ENCODE measurements at regions not wholly inside any gene's neighbourhood (a gene's known extent, or its start where the extent isn't known, plus 50 kb on each side); places are given as distances from the start of the nearest gene placed in this dataset.

GRCh38 chr3:28948685-28949084 lies 332.2 kb upstream of the RBMS3 start:
- Mint-ChIP-seq H3K4me1 (ENCODE audit: unreplicated experiment) (no peaks in the 10 kb centered on the region), H3K27me3 (ENCODE audit: unreplicated experiment) (no peaks in the 10 kb centered on the region), H3K27ac (ENCODE audit: unreplicated experiment) (no peak overlapping the region), H3K9me3 (ENCODE audit: unreplicated experiment) (no peaks in the 10 kb centered on the region), H3K4me3 (ENCODE audit: unreplicated experiment) (no peak overlapping the region), H3K36me3 (ENCODE audit: low read depth, unreplicated experiment) (no peaks in the 10 kb centered on the region)
- no peak for DNase-seq (ENCODE audit: low spot score)
- TF ChIP-seq, protein P1, sequence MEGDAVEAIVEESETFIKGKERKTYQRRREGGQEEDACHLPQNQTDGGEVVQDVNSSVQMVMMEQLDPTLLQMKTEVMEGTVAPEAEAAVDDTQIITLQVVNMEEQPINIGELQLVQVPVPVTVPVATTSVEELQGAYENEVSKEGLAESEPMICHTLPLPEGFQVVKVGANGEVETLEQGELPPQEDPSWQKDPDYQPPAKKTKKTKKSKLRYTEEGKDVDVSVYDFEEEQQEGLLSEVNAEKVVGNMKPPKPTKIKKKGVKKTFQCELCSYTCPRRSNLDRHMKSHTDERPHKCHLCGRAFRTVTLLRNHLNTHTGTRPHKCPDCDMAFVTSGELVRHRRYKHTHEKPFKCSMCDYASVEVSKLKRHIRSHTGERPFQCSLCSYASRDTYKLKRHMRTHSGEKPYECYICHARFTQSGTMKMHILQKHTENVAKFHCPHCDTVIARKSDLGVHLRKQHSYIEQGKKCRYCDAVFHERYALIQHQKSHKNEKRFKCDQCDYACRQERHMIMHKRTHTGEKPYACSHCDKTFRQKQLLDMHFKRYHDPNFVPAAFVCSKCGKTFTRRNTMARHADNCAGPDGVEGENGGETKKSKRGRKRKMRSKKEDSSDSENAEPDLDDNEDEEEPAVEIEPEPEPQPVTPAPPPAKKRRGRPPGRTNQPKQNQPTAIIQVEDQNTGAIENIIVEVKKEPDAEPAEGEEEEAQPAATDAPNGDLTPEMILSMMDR (IDR thresholded peaks at IDR 0.05; ENCODE audit: unreplicated experiment): no peak

GRCh38 chr3:28949580-28949979 lies 331.3 kb upstream of the RBMS3 start:
- Mint-ChIP-seq H3K4me1 (ENCODE audit: unreplicated experiment) (no peaks in the 10 kb centered on the region), H3K27ac (ENCODE audit: unreplicated experiment) (no peak overlapping the region), H3K27me3 (ENCODE audit: unreplicated experiment) (no peaks in the 10 kb centered on the region), H3K36me3 (ENCODE audit: low read depth, unreplicated experiment) (no peaks in the 10 kb centered on the region), H3K4me3 (ENCODE audit: unreplicated experiment) (no peak overlapping the region), H3K9me3 (ENCODE audit: unreplicated experiment) (no peaks in the 10 kb centered on the region)
- TF ChIP-seq, protein P1 (IDR thresholded peaks at IDR 0.05; ENCODE audit: unreplicated experiment): no peak
- DNase-seq (ENCODE audit: low spot score): no peak

DNA sequence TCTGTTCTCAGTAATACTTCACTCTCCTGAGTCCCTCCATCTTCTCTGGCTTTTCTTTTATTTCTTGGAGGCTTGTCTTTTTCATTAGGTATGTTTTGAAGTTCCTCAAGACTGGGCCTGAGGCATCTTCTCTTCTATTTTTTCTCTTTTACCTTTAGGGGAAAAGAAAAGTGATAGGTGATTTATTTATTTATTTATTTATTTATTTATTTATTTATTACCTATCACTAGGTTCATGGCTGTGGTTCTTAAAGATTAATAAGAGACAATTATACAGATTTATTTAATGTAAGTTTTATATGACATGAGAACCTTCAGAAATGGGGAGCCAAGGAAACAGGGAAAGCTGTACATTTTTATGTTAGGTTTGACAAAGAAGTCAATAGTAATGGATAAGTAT lies 330.3 kb upstream of the RBMS3 start:
- TF ChIP-seq, protein P1 (IDR thresholded peaks at IDR 0.05; ENCODE audit: unreplicated experiment): no peak
- Mint-ChIP-seq H3K4me3 (ENCODE audit: unreplicated experiment) (no peak overlapping the region), H3K4me1 (ENCODE audit: unreplicated experiment) (no peaks in the 10 kb centered on the region), H3K27me3 (ENCODE audit: unreplicated experiment) (no peaks in the 10 kb centered on the region), H3K9me3 (ENCODE audit: unreplicated experiment) (no peaks in the 10 kb centered on the region), H3K27ac (ENCODE audit: unreplicated experiment) (no peak overlapping the region), H3K36me3 (ENCODE audit: low read depth, unreplicated experiment) (no peaks in the 10 kb centered on the region)
- no peak for DNase-seq (ENCODE audit: low spot score)

DNA sequence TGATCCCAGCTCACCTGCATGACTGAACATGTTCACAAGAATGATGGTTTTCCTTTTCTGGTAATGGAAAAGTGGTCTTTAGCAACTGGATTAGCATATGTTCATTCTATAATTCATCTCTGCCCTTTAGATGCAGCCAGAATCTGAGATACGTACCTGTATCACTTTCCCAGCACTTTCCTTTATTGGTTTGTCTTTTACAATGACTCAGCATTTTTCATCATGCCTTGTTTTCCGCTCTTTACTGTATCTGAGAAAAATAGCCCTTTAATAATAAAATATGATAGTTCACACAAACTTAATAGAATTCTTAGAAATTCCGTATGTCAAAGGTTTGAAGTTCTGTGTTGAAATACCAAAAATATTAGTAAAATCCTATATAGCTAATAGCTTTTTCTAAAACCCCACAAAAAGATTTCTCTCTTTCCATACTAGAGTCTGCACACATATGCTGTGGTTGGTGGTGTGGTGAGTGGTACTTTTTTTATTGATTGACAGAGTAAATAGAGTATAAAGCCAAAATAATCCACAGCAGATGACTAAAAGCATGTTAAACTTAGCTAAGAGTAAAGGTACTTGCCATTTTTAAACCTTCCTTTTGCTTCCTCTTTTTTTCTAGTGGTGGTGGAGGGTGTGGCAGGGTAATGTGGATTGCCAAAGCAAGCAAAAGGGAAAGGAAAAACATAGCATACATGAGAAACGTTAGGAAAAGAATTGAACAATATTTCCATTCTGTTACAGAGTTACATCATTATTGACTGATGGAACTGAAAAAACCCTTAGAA lies 328.9 kb upstream of the RBMS3 start:
- H3K9me3 Mint-ChIP-seq (ENCODE audit: unreplicated experiment): no peaks in the 10 kb centered on the region
- H3K27ac Mint-ChIP-seq (ENCODE audit: unreplicated experiment): no peak overlapping the region
- TF ChIP-seq, protein P1 (IDR thresholded peaks at IDR 0.05; ENCODE audit: unreplicated experiment): no peak
- H3K4me1 Mint-ChIP-seq (ENCODE audit: unreplicated experiment): no peaks in the 10 kb centered on the region
- no peak overlapping the region for H3K4me3 Mint-ChIP-seq (ENCODE audit: unreplicated experiment)
- H3K27me3 Mint-ChIP-seq (ENCODE audit: unreplicated experiment): no peaks in the 10 kb centered on the region
- H3K36me3 Mint-ChIP-seq (ENCODE audit: low read depth, unreplicated experiment): no peaks in the 10 kb centered on the region
- DNase-seq (ENCODE audit: low spot score): no peak

DNA sequence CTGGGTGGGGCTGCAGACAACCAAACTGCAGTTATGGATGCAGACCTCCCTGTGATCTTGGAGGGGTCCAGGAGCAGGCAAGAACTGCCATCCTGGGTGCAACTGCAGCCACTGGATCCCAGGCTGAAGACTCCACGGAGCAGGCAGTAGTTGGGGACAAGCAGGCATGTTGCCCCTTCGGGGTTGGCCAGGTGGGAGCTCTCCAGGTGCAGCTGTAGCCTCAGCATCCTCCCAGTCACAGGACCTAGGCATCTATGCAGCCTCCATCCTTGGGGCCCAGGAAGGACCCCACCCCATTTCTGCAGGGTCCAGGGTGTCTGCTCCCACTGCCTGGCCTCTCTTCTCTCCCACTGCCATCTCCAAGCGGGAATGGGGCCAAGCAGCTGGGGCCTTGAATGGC lies 322.2 kb upstream of the RBMS3 start:
- TF ChIP-seq, protein P1 (IDR thresholded peaks at IDR 0.05; ENCODE audit: unreplicated experiment): no peak
- Mint-ChIP-seq H3K27me3 (ENCODE audit: unreplicated experiment) (peaks cover 2% of the 10 kb centered on the region), H3K9me3 (ENCODE audit: unreplicated experiment) (no peaks in the 10 kb centered on the region), H3K27ac (ENCODE audit: unreplicated experiment) (no peak overlapping the region), H3K4me1 (ENCODE audit: unreplicated experiment) (no peaks in the 10 kb centered on the region), H3K36me3 (ENCODE audit: low read depth, unreplicated experiment) (peaks cover 3% of the 10 kb centered on the region), H3K4me3 (ENCODE audit: unreplicated experiment) (no peak overlapping the region)
- DNase-seq (ENCODE audit: low spot score): no peak
